H9 (cell line): ENCODE measurements at regions not wholly inside any gene's neighbourhood (a gene's known extent, or its start where the extent isn't known, plus 50 kb on each side); places are given as distances from the start of the nearest gene placed in this dataset.

Experiments used
- DNase-seq: peaks from one replicate; pipeline ENCODE4 v3.0.0-alpha.2; 2017
- H2AFZ ChIP-seq: one replicate; pipeline ENCODE4 v1.6.1; 2013; ENCODE audit warnings: mild to moderate bottlenecking, low read length, control low read depth, moderate library complexity
- H2AK5ac ChIP-seq: 2 replicates; pipeline ENCODE4 v1.6.1; 2013; ENCODE audit warnings: low read length, control low read depth, mixed read lengths; ENCODE audit not compliant: insufficient read length
- H2BK120ac ChIP-seq: one replicate; pipeline ENCODE4 v1.6.1; 2013; ENCODE audit warnings: low read depth, mild to moderate bottlenecking, low read length, control low read depth, inconsistent platforms; ENCODE audit not compliant: poor library complexity, severe bottlenecking
- H2BK12ac ChIP-seq: 2 replicates; pipeline ENCODE4 v1.6.1; 2013; ENCODE audit warnings: low read length, control low read depth, mixed read lengths, low read depth; ENCODE audit not compliant: insufficient read length
- H2BK15ac ChIP-seq: 2 replicates; pipeline ENCODE4 v1.6.1; 2013; ENCODE audit warnings: low read depth, low read length, control low read depth
- H2BK20ac ChIP-seq: one replicate; pipeline ENCODE4 v1.6.1; 2013; ENCODE audit warnings: low read depth, mild to moderate bottlenecking, low read length, control low read depth, inconsistent platforms; ENCODE audit not compliant: poor library complexity, severe bottlenecking
- H2BK5ac ChIP-seq: 2 replicates; pipeline ENCODE4 v1.6.1; 2013; ENCODE audit warnings: low read length, control low read depth, mixed read lengths; ENCODE audit not compliant: insufficient read length
- H3K14ac ChIP-seq: 2 replicates; pipeline ENCODE4 v1.6.1; 2013; ENCODE audit warnings: low read length, control low read depth; ENCODE audit not compliant: insufficient read depth
- H3K18ac ChIP-seq: 2 replicates; pipeline ENCODE4 v1.6.1; 2013; ENCODE audit warnings: low read depth, mild to moderate bottlenecking, mixed read lengths, low read length, control low read depth; ENCODE audit not compliant: insufficient read length
- H3K23ac ChIP-seq: 2 replicates; pipeline ENCODE4 v1.6.1; 2013; ENCODE audit warnings: low read length, control low read depth, mixed read lengths, low read depth; ENCODE audit not compliant: insufficient read length
- H3K23me2 ChIP-seq: 2 replicates; pipeline ENCODE4 v1.6.1; 2013; ENCODE audit warnings: low read depth, mild to moderate bottlenecking, mixed read lengths, low read length, control low read depth; ENCODE audit not compliant: insufficient read length, poor library complexity, severe bottlenecking
- H3K27ac ChIP-seq: 2 replicates; pipeline ENCODE4 v1.5.1; 2013; ENCODE audit warnings: low read length, control low read depth, mixed read lengths, low read depth; ENCODE audit not compliant: insufficient read length
- H3K27me3 ChIP-seq: 2 replicates; pipeline ENCODE4 v1.6.1; 2013; ENCODE audit warnings: low read length, control low read depth, inconsistent platforms; ENCODE audit not compliant: insufficient read depth
- H3K4ac ChIP-seq: 2 replicates; pipeline ENCODE4 v1.6.1; 2013; ENCODE audit warnings: low read depth, mild to moderate bottlenecking, control low read depth, inconsistent platforms, low read length, moderate library complexity
- H3K4me1 ChIP-seq: 2 replicates; pipeline ENCODE4 v1.6.1; 2013; ENCODE audit warnings: low read length, control low read depth, inconsistent platforms; ENCODE audit not compliant: insufficient read depth
- H3K4me2 ChIP-seq: 2 replicates; pipeline ENCODE4 v1.6.1; 2013; ENCODE audit warnings: low read length, control low read depth, mixed read lengths; ENCODE audit not compliant: insufficient read length, insufficient read depth
- H3K56ac ChIP-seq: 2 replicates; pipeline ENCODE4 v1.6.1; 2013; ENCODE audit warnings: low read depth, mild to moderate bottlenecking, mixed read lengths, low read length, control low read depth; ENCODE audit not compliant: insufficient read length
- H3K79me1 ChIP-seq: 2 replicates; pipeline ENCODE4 v1.6.1; 2013; ENCODE audit warnings: low read depth, mild to moderate bottlenecking, moderate library complexity, low read length, control low read depth, inconsistent platforms; ENCODE audit not compliant: insufficient read depth, poor library complexity, severe bottlenecking
- H3K79me2 ChIP-seq: 2 replicates; pipeline ENCODE4 v1.6.1; 2013; ENCODE audit warnings: low read length, control low read depth, inconsistent platforms; ENCODE audit not compliant: insufficient read depth
- H3K9ac ChIP-seq: 2 replicates; pipeline ENCODE4 v1.6.1; 2013; ENCODE audit warnings: low read length, control low read depth, mixed read lengths; ENCODE audit not compliant: insufficient read length; ENCODE audit errors: extremely low read depth
- H3K9me3 ChIP-seq: one replicate; pipeline ENCODE4 v1.6.1; 2013; ENCODE audit warnings: low read depth, low read length, inconsistent platforms; ENCODE audit not compliant: control insufficient read depth
- H3T11ph ChIP-seq: one replicate; pipeline ENCODE4 v1.6.1; 2013; ENCODE audit warnings: mild to moderate bottlenecking, low read length, control low read depth, inconsistent platforms
- H4K20me1 ChIP-seq: one replicate; pipeline ENCODE4 v1.6.1; 2013; ENCODE audit not compliant: control insufficient read depth, insufficient read length, insufficient read depth
- H4K5ac ChIP-seq: 2 replicates; pipeline ENCODE4 v1.6.1; 2013; ENCODE audit warnings: low read depth, mild to moderate bottlenecking, mixed read lengths, low read length, control low read depth; ENCODE audit not compliant: insufficient read length
- H4K8ac ChIP-seq: replicated peaks from 2 replicates; pipeline ENCODE4 v1.6.1; 2013; ENCODE audit warnings: low read length, control low read depth, mixed read lengths, low read depth; ENCODE audit not compliant: insufficient read length
- H4K91ac ChIP-seq: 2 replicates; pipeline ENCODE4 v1.6.1; 2013; ENCODE audit warnings: low read depth, mild to moderate bottlenecking, moderate library complexity, mixed read lengths, low read length, control low read depth; ENCODE audit not compliant: insufficient read length
- H3K27ac Mint-ChIP-seq, 3 experiments: 2 replicates in 2 of 3; 3 replicates in 1 of 3; pipeline ENCODE4 v1.8.0; 2020 to 2021; ENCODE audit warnings: mixed read lengths in 3 of 3, mild to moderate bottlenecking in 1 of 3, moderate library complexity in 1 of 3
- H3K27me3 Mint-ChIP-seq: 2 replicates; pipeline ENCODE4 v1.8.0; 2021; ENCODE audit warnings: low read depth, mild to moderate bottlenecking, moderate library complexity, mixed read lengths
- H3K36me3 Mint-ChIP-seq, 3 experiments: 2 replicates in 2 of 3; 3 replicates in 1 of 3; pipeline ENCODE4 v1.8.0; 2020 to 2021; ENCODE audit warnings: low read depth in 3 of 3, mixed read lengths in 3 of 3; ENCODE audit not compliant: insufficient read depth in 1 of 3
- H3K4me1 Mint-ChIP-seq, 2 experiments: 2 replicates each; pipeline ENCODE4 v1.8.0; 2020; ENCODE audit warnings: mixed read lengths in 2 of 2
- H3K4me3 Mint-ChIP-seq, 2 experiments: 2 replicates in 1 of 2; 3 replicates in 1 of 2; pipeline ENCODE4 v1.8.0; 2020 to 2021; ENCODE audit warnings: mild to moderate bottlenecking in 2 of 2, mixed read lengths in 2 of 2, moderate library complexity in 1 of 2
- H3K9me3 Mint-ChIP-seq, 2 experiments: 2 replicates in 1 of 2; 3 replicates in 1 of 2; pipeline ENCODE4 v1.8.0; 2020; ENCODE audit warnings: mild to moderate bottlenecking in 2 of 2, mixed read lengths in 2 of 2, moderate library complexity in 1 of 2
- WGBS: extraction: QIAGEN DNeasy Blood & Tissue Kit; methylation state at CpG from one replicate; pipeline ENCODE4 v1.1.7; 2013; ENCODE audit warnings: missing lambda C conversion rate, low lambda C conversion rate, mixed read lengths; ENCODE audit not compliant: insufficient read length; ENCODE audit errors: extremely low coverage; 5-methylcytosine and 5-hydroxymethylcytosine counted together
- TF ChIP-seq, protein P1 (sequence below): fragments of 200-600 bp; sonication (generic); conservative IDR thresholded peaks from 3 replicates; pipeline ENCODE4 v1.8.0; 2021; ENCODE audit warnings: antibody characterized with exemption, mild to moderate bottlenecking

GRCh38 chr20:60201198-60201835 lies 243.1 kb downstream of the CDH26 start:
- Histone ChIP-seq H3K4me2 (no peak overlapping the region), H3K56ac (no peak overlapping the region), H3K27ac (no peak overlapping the region), H3T11ph (no peak overlapping the region), H2BK5ac (no peak overlapping the region), H3K9me3 (no peaks in the 10 kb centered on the region), H4K8ac (no peak overlapping the region), H2AFZ (no peak overlapping the region), H2BK120ac (no peak overlapping the region), H3K18ac (no peak overlapping the region), H3K4me1 (no peaks in the 10 kb centered on the region), H2BK15ac (no peak overlapping the region), H3K27me3 (no peaks in the 10 kb centered on the region), H2AK5ac (no peak overlapping the region), H4K5ac (no peak overlapping the region), H3K4ac (no peak overlapping the region), H3K79me2 (no peaks in the 10 kb centered on the region), H3K14ac (no peak overlapping the region), H2BK12ac (no peak overlapping the region), H2BK20ac (no peak overlapping the region), H3K79me1 (no peaks in the 10 kb centered on the region), H4K91ac (no peak overlapping the region), H3K23me2 (no peaks in the 10 kb centered on the region), H4K20me1 (no peaks in the 10 kb centered on the region), H3K23ac (no peak overlapping the region), H3K9ac (no peak overlapping the region)
- no CpG with 5 or more reads among the region's 2 CpGs for WGBS
- peaks cover 5 to 6% of the 10 kb centered on the region in 2 experiments; a peak in 2 of 4 replicates for H3K4me1 Mint-ChIP-seq
- no peak overlapping the region for H3K27ac Mint-ChIP-seq
- H3K9me3 Mint-ChIP-seq, result peaks cover 13 to 20% of the 10 kb centered on the region in 2 experiments
- H3K36me3 Mint-ChIP-seq, result no peaks in the 10 kb centered on the region
- no peak overlapping the region for H3K4me3 Mint-ChIP-seq
- H3K27me3 Mint-ChIP-seq, result peaks cover 23% of the 10 kb centered on the region
- no peak for DNase-seq
- TF ChIP-seq, protein P1, sequence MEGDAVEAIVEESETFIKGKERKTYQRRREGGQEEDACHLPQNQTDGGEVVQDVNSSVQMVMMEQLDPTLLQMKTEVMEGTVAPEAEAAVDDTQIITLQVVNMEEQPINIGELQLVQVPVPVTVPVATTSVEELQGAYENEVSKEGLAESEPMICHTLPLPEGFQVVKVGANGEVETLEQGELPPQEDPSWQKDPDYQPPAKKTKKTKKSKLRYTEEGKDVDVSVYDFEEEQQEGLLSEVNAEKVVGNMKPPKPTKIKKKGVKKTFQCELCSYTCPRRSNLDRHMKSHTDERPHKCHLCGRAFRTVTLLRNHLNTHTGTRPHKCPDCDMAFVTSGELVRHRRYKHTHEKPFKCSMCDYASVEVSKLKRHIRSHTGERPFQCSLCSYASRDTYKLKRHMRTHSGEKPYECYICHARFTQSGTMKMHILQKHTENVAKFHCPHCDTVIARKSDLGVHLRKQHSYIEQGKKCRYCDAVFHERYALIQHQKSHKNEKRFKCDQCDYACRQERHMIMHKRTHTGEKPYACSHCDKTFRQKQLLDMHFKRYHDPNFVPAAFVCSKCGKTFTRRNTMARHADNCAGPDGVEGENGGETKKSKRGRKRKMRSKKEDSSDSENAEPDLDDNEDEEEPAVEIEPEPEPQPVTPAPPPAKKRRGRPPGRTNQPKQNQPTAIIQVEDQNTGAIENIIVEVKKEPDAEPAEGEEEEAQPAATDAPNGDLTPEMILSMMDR, result no peak
